PFSK-1 (cell line): ENCODE measurements at regions not wholly inside any gene's neighbourhood (a gene's known extent, or its start where the extent isn't known, plus 50 kb on each side); places are given as distances from the start of the nearest gene placed in this dataset.

Source experiments
- FOXP2 ChIP-seq: optimal IDR thresholded peaks from 2 replicates; pipeline ENCODE3; 2011; ENCODE audit warnings: borderline replicate concordance, control low read depth, inconsistent platforms; ENCODE audit not compliant: insufficient read depth; ENCODE audit errors: extremely low read length, extremely low read depth
- POLR2AphosphoS5 ChIP-seq: IDR thresholded peaks from 2 replicates; pipeline ENCODE4 v1.6.1; 2012; ENCODE audit warnings: low read depth, mild to moderate bottlenecking, control low read depth, low read length, moderate library complexity
- REST ChIP-seq, 2 experiments: IDR thresholded peaks; 2 replicates each; pipeline versions ENCODE4 v1.6.1 to v1.8.0; 2011 to 2012; ENCODE audit warnings: low read depth in 2 of 2, low read length in 2 of 2, control low read depth in 1 of 2, inconsistent platforms in 1 of 2, mild to moderate bottlenecking in 1 of 2, moderate library complexity in 1 of 2; ENCODE audit not compliant: insufficient read depth in 1 of 2
- SIN3A ChIP-seq: IDR thresholded peaks from 2 replicates; pipeline ENCODE4 v1.6.1; 2012; ENCODE audit warnings: mild to moderate bottlenecking, low read length, moderate library complexity, borderline replicate concordance; ENCODE audit not compliant: insufficient read depth
- TAF1 ChIP-seq: IDR thresholded peaks from 2 replicates; pipeline ENCODE4 v1.6.1; 2012; ENCODE audit warnings: low read length, control low read depth, borderline replicate concordance; ENCODE audit not compliant: insufficient read depth

GRCh38 chr10:6657669-6658068 is 77.6 kb upstream of the PRKCQ start:
- TF ChIP-seq REST (IDR thresholded peaks at IDR 0.05; ENCODE audit: insufficient read depth in 1 of 2, low read depth in 2 of 2, low read length in 2 of 2) (no peak), FOXP2 (no peak), SIN3A (no peak), POLR2AphosphoS5 (no peak), TAF1 (no peak)

GRCh38 chr10:6657196-6657595 is 77.1 kb upstream of the PRKCQ start:
- TF ChIP-seq POLR2AphosphoS5 (no peak), REST (IDR thresholded peaks at IDR 0.05; ENCODE audit: insufficient read depth in 1 of 2, low read depth in 2 of 2, low read length in 2 of 2) (no peak), FOXP2 (no peak), SIN3A (no peak)

- TF ChIP-seq POLR2AphosphoS5 (no peak), REST (IDR thresholded peaks at IDR 0.05; ENCODE audit: insufficient read depth in 1 of 2, low read depth in 2 of 2, low read length in 2 of 2) (no peak), TAF1 (no peak), FOXP2 (no peak), SIN3A (no peak)
Observed at GRCh38 chr10:6654571-6654970, 74.5 kb upstream of the PRKCQ start.

GRCh38 chr10:6650586-6650985 is 70.5 kb upstream of the PRKCQ start:
- TF ChIP-seq FOXP2 (no peak), POLR2AphosphoS5 (no peak), SIN3A (no peak), TAF1 (no peak), REST (IDR thresholded peaks at IDR 0.05; ENCODE audit: insufficient read depth in 1 of 2, low read depth in 2 of 2, low read length in 2 of 2) (no peak)

- no peak for TF ChIP-seq SIN3A
- no peak for TF ChIP-seq FOXP2
- TF ChIP-seq REST (IDR thresholded peaks at IDR 0.05; ENCODE audit: insufficient read depth in 1 of 2, low read depth in 2 of 2, low read length in 2 of 2): no peak
- no peak for TF ChIP-seq TAF1
- no peak for TF ChIP-seq POLR2AphosphoS5
Observed at GRCh38 chr10:6649903-6650302, 69.8 kb upstream of the PRKCQ start.
